GM21723 (cell line): ENCODE measurements at regions not wholly inside any gene's neighbourhood (a gene's known extent, or its start where the extent isn't known, plus 50 kb on each side); places are given as distances from the start of the nearest gene placed in this dataset.

Source experiments
- ATAC-seq: cut with Tn5 transposase; IDR thresholded peaks from one replicate; pipeline ENCODE4 v1.9.1; 2021; ENCODE audit warnings: mild to moderate bottlenecking, moderate library complexity; ENCODE audit not compliant: unreplicated experiment

- ATAC-seq = no peak
Observed at GRCh38 chr19:30880151-30880550, 469.1 kb downstream of the TSHZ3 start.

- ATAC-seq = no peak
Observed at GRCh38 chr19:30879736-30880135, 469.5 kb downstream of the TSHZ3 start.

GRCh38 chr19:30879225-30879624 lies 470.0 kb downstream of the TSHZ3 start:
- no peak for ATAC-seq

- no peak for ATAC-seq
Observed at GRCh38 chr19:30878495-30878894, 470.7 kb downstream of the TSHZ3 start.

GRCh38 chr19:30877661-30878113 lies 471.5 kb downstream of the TSHZ3 start:
- no peak for ATAC-seq

- ATAC-seq = no peak
Observed at GRCh38 chr19:30873691-30874090, 475.5 kb downstream of the TSHZ3 start.

GRCh38 chr19:30873003-30873402 lies 476.2 kb downstream of the TSHZ3 start:
- no peak for ATAC-seq

GRCh38 chr19:30871979-30872378 lies 477.3 kb downstream of the TSHZ3 start:
- ATAC-seq = no peak

- ATAC-seq = no peak
Observed at GRCh38 chr19:30870876-30871275, 478.4 kb downstream of the TSHZ3 start.

GRCh38 chr19:30865511-30865910 lies 483.7 kb downstream of the TSHZ3 start:
- no peak for ATAC-seq

GRCh38 chr19:30864391-30865215 lies 484.6 kb downstream of the TSHZ3 start:
- no peak for ATAC-seq

GRCh38 chr19:30862876-30863275 lies 486.4 kb downstream of the TSHZ3 start:
- no peak for ATAC-seq

- no peak for ATAC-seq
Observed at GRCh38 chr19:30861919-30862318, 487.3 kb downstream of the TSHZ3 start.

- ATAC-seq = no peak
Observed at GRCh38 chr19:30857966-30858490, 485.8 kb downstream of the ZNF536 start.

- no peak for ATAC-seq
Observed at GRCh38 chr19:30857388-30857787, 485.2 kb downstream of the ZNF536 start.

GRCh38 chr19:30856786-30857185 lies 484.6 kb downstream of the ZNF536 start:
- ATAC-seq = no peak

GRCh38 chr19:30856376-30856775 lies 484.2 kb downstream of the ZNF536 start:
- ATAC-seq = no peak

- ATAC-seq = no peak
Observed at GRCh38 chr19:30855442-30855841, 483.3 kb downstream of the ZNF536 start.

- ATAC-seq = no peak
Observed at GRCh38 chr19:30854661-30855060, 482.5 kb downstream of the ZNF536 start.

GRCh38 chr19:30854207-30854606 lies 482.0 kb downstream of the ZNF536 start:
- ATAC-seq = no peak

GRCh38 chr19:30853036-30853435 lies 480.9 kb downstream of the ZNF536 start:
- ATAC-seq = no peak

GRCh38 chr19:30852168-30852567 lies 480.0 kb downstream of the ZNF536 start:
- no peak for ATAC-seq

- ATAC-seq = no peak
Observed at GRCh38 chr19:30851646-30852045, 479.5 kb downstream of the ZNF536 start.
